UCSD-AML1 (cell line): ENCODE measurements at regions not wholly inside any gene's neighbourhood (a gene's known extent, or its start where the extent isn't known, plus 50 kb on each side); places are given as distances from the start of the nearest gene placed in this dataset.
A peak's percentile ranks its signal among the peaks of the same experiment; 100 is the strongest.

ENCODE experiments used
- DNase-seq: peaks from one replicate; lab custom pipeline; 2025; ENCODE audit not compliant: unreplicated experiment; lab: John Stamatoyannopoulos, UW

GRCh38 chr5:74357827-74358226 is 282.7 kb downstream of the ENC1 start:
- no peak for DNase-seq

DNA sequence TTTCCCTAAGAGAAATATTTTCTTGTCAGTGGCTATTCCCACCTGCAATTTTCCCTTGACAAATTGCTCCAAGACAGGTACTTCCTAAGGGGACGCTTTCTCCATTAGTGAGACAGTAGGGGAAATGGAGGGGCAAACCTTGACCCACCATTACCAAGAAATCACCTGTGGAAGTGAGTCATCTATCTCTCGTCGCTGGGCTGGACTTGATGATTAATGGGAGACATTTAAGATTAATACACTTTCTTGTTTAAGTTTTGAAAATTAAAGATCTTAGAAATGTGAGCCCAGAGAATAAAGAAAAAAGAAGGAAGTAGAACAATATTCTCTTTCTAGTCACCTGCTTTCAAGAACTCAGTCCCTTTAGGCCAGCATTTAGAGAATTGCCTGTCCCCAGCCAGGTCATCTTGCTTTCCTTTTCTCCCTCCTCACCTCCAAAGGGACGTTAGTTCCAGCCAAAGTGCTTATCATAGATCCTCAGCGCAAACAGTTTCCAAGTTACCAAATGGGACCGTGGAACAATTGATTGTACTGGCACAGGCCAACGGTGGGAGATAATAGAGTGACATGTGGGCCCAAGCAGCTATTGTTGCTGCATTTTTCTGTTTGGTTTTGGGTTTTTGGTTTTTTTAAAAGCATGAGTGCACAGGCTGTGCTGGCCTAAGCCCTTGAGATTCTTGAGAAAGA is 284.4 kb downstream of the ENC1 start:
- DNase-seq, result no peak

DNA sequence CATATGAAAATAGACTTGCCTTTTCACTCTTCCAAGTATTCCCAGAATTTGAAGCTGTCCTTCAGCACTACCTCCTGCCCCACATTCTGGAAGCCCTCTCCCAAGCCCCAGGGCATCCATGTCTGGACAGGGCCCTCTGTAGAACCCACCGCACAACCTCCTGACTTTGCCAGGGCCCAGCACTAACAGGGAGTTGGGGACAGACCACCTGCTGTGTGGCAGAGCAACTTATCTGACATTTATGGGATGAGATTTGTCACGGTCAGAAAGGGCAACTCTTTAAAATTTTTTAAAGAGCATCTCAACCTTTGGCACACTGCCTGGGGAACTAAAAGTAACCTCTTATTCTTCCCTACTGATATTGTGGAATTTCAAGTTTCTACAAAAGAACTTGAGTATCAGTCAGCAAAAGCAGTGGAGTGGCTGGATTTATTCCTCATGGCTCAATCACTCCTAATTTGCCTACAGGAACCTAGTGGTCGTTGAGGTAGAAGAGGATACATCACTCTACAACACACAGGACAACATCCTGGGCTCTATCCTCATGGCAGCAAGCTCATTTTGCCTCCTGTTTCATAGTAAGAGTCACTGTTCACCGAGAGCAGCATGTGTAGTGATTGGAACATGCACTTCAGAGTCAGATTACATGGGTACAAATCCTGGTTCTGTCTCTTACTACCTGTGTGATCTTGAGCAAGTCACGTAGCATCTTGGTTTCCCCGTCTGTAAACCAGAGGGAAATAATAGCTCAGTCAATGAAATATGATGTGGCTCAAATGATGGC is 285.3 kb downstream of the ENC1 start:
- no peak for DNase-seq

DNA sequence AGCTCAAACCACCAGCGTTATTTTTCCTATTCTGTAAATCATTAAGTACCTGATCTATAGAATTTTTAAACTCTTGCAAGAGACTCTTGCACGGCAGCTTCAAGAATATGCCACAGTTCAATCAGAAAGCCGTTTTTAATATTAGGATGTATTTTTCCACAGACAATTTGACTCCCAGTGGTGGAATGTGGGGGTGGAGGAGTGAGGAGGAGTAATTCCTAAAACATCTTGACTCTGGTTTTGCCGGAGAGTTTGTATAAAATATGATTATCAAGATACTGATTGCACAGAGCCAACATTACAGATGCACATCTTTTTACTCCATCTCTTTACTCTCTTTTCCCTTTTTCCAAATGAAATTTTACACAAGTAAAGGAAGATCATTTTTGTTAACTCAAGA is 288.3 kb downstream of the ENC1 start:
- DNase-seq, result no peak

GRCh38 chr5:74342948-74343682 is 297.4 kb downstream of the ENC1 start:
- no peak for DNase-seq

- DNase-seq, result no peak
Observed at GRCh38 chr5:74342182-74342581, 298.3 kb downstream of the ENC1 start.

DNA sequence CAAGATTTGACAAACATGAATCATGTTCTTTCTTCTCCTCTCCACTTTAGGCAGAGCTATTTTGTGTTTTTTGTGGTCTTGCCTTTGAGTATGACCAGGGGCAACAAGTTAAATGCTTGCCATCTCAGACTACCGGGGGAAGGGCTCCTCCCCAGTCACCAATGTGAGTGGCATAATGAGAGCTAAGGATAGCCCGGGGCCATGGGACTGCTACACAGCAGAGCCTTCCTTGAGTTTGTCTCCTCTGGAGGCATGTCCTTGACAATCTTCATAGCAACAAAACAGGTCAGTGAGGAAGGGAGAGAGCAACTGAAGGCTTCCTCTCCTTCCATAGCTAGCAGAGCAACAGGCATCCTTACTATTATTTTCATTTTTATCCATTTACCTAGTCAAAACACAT is 299.3 kb downstream of the ENC1 start:
- no peak for DNase-seq

DNA sequence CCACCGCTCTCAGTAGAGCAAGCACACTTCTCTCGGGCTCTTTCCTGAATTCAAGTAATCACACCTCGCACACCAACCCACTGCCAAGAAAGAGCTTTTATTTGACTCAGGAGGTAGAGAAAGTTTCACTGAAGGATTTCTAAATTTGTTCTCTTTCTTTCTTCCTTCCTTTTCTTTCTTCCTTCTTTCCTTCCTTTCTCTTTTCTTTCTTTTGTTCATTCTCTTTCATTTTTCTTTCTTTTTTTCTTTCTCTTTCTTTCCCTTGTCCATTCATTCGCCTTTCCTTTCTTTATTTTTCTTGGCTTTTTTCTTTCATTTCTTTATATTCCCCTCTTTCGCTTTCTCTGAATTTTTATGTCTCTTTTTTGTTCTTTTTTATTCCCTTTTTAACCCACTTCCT is 300.1 kb downstream of the ENC1 start:
- no peak for DNase-seq

DNA sequence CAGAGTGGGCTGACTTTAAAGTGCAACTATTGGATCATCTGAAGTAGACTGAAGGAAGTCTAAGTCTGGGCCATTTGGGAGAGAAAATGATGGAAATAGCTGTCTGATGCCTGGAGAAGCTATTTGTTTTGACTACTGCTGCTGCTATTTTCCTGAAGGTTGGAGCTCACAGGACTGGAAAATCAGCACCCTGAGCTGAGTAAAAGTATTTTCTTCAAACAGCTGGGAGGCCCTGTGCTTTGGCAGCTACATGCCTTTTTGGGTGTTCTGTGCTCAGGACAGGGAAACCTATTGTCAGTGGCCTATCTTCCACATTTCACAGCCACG is 302.6 kb downstream of the ENC1 start:
- no peak for DNase-seq

- no peak for DNase-seq
Observed at GRCh38 chr5:74337254-74337983, 303.1 kb downstream of the ENC1 start.

- DNase-seq, result no peak
Observed at GRCh38 chr5:74336297-74336696, 304.2 kb downstream of the ENC1 start.

DNA sequence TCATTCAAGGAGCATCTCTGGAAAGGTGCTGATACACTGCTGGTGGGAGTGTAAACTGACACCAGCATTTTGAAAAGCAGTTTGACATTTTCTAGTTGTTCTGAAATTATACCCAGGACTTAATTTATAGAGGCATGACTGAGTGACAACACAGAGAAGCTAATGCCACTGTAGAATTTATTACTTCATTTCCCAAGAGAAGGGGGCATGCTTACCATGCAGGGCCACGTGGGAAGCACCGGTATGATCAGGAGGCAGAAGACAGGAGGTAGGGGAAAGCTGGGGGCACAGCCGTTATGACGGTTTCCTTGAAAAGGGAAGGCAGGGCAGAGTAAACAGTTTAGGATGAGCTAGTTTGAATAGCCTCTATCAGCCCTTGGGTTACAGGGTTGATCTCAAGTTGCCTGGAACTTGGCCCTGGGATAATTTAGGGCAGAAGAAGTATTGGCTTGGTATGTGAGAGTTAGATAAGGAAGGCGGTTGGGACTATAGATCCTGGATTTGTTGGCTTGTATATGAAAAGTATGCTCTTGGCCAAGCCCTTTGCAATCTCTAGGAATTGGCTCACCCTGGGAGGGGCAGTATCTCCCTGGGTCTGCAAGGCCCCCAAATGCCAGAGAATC is 305.7 kb downstream of the ENC1 start:
- no peak for DNase-seq

DNA sequence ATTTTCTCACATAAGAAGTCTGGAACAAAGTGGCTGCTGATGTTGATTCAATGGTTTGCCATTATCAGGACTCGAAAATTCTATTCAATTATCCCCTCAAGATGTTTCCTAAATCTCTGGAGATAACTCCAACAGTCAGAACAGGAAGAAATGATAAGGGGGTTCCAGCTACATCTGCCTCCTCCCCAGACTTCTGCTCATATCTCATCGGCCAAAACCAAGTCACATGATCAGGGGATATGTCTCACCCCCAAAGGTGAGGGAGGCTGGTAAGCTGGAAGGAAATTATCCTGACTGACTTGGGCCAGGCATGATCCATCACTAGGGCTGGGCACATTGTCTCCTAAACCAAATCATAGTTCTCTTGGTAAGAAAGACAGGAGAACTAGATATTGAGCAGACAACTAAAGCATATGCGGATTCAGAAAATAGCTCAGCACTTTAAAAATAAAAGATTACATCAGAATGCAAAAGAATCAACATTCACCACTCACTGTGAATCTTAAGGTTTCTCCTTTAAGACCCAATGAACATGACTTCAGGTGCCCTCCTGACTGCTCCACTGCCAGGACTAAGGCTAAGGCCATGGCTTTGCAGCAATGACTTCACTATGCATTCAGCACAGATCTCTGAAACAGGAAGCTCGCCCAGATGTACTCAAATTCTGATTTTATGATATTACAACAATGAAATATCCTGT is 306.3 kb downstream of the ENC1 start:
- DNase-seq, result no peak

DNA sequence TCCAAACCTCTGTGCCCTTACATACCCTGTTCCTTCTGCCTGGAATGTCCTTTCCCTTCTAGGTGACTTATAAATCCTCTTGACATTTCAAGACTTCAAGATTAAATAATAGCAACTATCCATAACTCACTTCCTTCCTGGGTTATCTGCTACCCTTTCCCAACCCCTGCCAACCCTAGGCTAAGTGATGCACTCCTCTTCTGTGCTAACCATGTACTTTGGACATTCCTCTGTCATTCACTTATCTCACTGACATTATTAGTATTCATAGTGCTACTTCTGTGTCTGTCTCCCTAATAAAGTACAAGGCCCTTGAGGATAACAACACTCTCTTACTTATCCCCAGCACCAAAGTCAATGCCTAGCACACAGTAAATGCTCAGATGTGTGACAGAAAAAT is 307.1 kb downstream of the ENC1 start:
- DNase-seq, result no peak

DNA sequence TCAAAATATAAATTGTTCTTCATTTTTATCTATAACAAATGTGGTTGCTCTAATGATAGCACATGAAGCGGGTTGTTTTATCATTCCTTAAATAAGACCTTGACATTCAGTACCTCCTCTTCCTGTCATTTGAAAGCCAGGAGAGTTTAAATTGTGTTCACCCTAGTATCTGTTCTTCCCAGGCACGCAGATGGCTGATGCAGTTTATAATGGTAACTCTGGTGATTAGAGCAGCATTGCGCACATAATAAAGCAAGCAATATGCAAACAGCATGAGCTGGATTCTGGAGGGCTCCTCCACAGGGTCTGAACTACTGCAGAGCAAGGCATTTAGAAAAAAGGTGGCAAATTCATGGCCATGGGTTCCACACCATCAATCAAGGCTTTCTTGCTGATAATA is 307.8 kb downstream of the ENC1 start:
- no peak for DNase-seq

- DNase-seq, result no peak
Observed at GRCh38 chr5:74332006-74332405, 308.5 kb downstream of the ENC1 start.

- DNase-seq, result no peak
Observed at GRCh38 chr5:74328221-74328630, 312.3 kb downstream of the ENC1 start.

DNA sequence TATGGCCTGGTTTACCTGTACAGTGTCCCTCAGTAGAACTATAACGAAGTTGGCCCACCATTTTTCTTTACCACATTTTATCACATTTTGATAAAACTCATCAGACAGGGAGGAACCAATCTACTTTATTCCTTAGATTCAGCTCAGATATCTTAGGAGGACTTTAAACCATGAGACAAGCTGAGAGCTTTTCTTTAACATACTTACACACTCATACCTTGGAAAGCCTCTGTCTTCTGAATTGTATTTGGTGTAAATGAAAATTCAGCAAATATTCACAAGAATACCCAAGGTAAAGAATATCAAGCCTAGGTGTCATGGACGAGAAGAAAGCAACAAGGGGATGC is 313.2 kb downstream of the ENC1 start:
- DNase-seq, result no peak

GRCh38 chr5:74326571-74327338 is 313.8 kb downstream of the ENC1 start:
- DNase-seq, result peak; percentile 60

GRCh38 chr5:74325866-74326265 is 314.7 kb downstream of the ENC1 start:
- no peak for DNase-seq
